ENCODE measurements at regions not wholly inside any gene's neighbourhood (a gene's known extent, or its start where the extent isn't known, plus 50 kb on each side); places are given as distances from the start of the nearest gene placed in this dataset.

GRCh38 chr3:159902546-159903314 is 85.9 kb upstream of the IL12A start:
- in situ Hi-C loops (cut with MboI) (no loop called here), intact Hi-C loops (cut with micrococcal nuclease) (no loop called here)
- Histone ChIP-seq H3K27ac (ENCODE audit: extremely low read depth, low read depth, low read length) (no peak overlapping the region), H3K79me2 (ENCODE audit: control insufficient read depth, insufficient read depth, low read length) (no peaks in the 10 kb centered on the region), H3K9ac (ENCODE audit: insufficient read depth in 1 of 2, low read depth in 2 of 2, low read length in 2 of 2) (no peak overlapping the region), H3K36me3 (ENCODE audit: control insufficient read depth, insufficient read depth, low read length) (no peaks in the 10 kb centered on the region), H3K27me3 (ENCODE audit: control insufficient read depth in 2 of 2, insufficient read depth in 2 of 2, low read length in 2 of 2) (no peaks in the 10 kb centered on the region), H3K4me2 (ENCODE audit: insufficient read depth, low read length) (no peak overlapping the region), H2AFZ (ENCODE audit: low read depth, low read length) (no peak overlapping the region), H3K4me3 (no peak overlapping the region), H4K20me1 (replicated peaks; ENCODE audit: control insufficient read depth, insufficient read depth, low read length) (no peaks in the 10 kb centered on the region; the same call in 1 of the 2 replicates), H3K4me1 (replicated peaks in 1 of 2; ENCODE audit: control insufficient read depth in 2 of 2, insufficient read depth in 2 of 2, low read length in 2 of 2) (no peaks in the 10 kb centered on the region), H3K9me1 (ENCODE audit: control insufficient read depth, insufficient read depth, low read length) (no peaks in the 10 kb centered on the region), H3K9me3 (replicated peaks; ENCODE audit: control insufficient read depth, insufficient read depth, low read depth, low read length) (no peaks in the 10 kb centered on the region)
- FAIRE-seq (no peak), DNase-seq (ENCODE audit: extremely low read depth in 1 of 4, low spot score in 3 of 4) (no peak), ATAC-seq (no peak)
- POLR2A ChIA-PET = no interaction called here
- BruUV-seq (replicated peaks) = no TSS peak
- CTCF ChIA-PET (ENCODE audit: low intra/inter-chr PET ratio) = interaction anchor here (0.6 kb wide), 1 partner anchor 75 kb away, joined by 5 read pairs; no protein-coding TSS in a partner anchor
- 1% methylated on average over 8 of the region's 8 CpGs for WGBS (ENCODE audit: insufficient coverage, low coverage, missing lambda C conversion rate)
- TF ChIP-seq HLTF (IDR thresholded peaks at IDR 0.05) (no peak), SMARCE1 (IDR thresholded peaks at IDR 0.05) (no peak), MTA1 (IDR thresholded peaks at IDR 0.05; ENCODE audit: borderline replicate concordance) (no peak), HMG20A (CRISPR knock-in tag; conservative IDR thresholded peaks at IDR 0.05) (no peak), BMI1 (IDR thresholded peaks at IDR 0.05; ENCODE audit: low read length) (no peak), TFAM (CRISPR knock-in tag; conservative IDR thresholded peaks at IDR 0.05) (no peak), NKRF (IDR thresholded peaks at IDR 0.05; ENCODE audit: borderline replicate concordance) (no peak), HDAC3 (IDR thresholded peaks at IDR 0.05; ENCODE audit: borderline replicate concordance, partially characterized antibody) (no peak), ZBTB12 (CRISPR knock-in tag; IDR thresholded peaks at IDR 0.05) (no peak), THRB (CRISPR knock-in tag; conservative IDR thresholded peaks at IDR 0.05) (no peak), CHCHD3 (CRISPR knock-in tag; IDR thresholded peaks at IDR 0.05) (no peak), ZNF639 (CRISPR knock-in tag; conservative IDR thresholded peaks at IDR 0.05 in 1 of 2, IDR thresholded peaks at IDR 0.05 in 1 of 2) (no peak), SLC30A9 (CRISPR knock-in tag; IDR thresholded peaks at IDR 0.05) (no peak), ZBTB1 (CRISPR knock-in tag; IDR thresholded peaks at IDR 0.05; ENCODE audit: borderline replicate concordance, low read depth) (no peak)
